Activated T-helper 9 cell treated with anti-CD3 and anti-CD28 coated beads, Interleukin-2, amount 50 U/mL, for 16 hours (primary cell): ENCODE measurements at regions not wholly inside any gene's neighbourhood (a gene's known extent, or its start where the extent isn't known, plus 50 kb on each side); places are given as distances from the start of the nearest gene placed in this dataset.
"Not testable (repeated sequence)": the region's sequence is repeated elsewhere in the genome, so short reads cannot be mapped to it uniquely, and the experiment has no call there.

Experiments
- DNase-seq: peaks from one replicate; pipeline ENCODE4 v3.0.0-alpha.2; 2020; ENCODE audit warnings: low read depth

GRCh38 chr20:53695797-53696527, 102.3 kb upstream of the ZNF217 start:
- DNase-seq = no peak

- no peak for DNase-seq
These were observed 99.7 kb upstream of the ZNF217 start for GRCh38 chr20:53693262-53693871.

- no peak for DNase-seq
These were observed 98.9 kb upstream of the ZNF217 start for GRCh38 chr20:53692465-53693067.

- DNase-seq = no peak
These were observed 98.2 kb upstream of the ZNF217 start for GRCh38 chr20:53691811-53692192.

- DNase-seq = no peak
These were observed 97.6 kb upstream of the ZNF217 start for GRCh38 chr20:53691060-53691810.

- DNase-seq = no peak
These were observed 94.4 kb upstream of the ZNF217 start for GRCh38 chr20:53688085-53688484.

GRCh38 chr20:53685070-53685595, 91.5 kb upstream of the ZNF217 start:
- DNase-seq = no peak

- DNase-seq = no peak
These were observed 89.9 kb upstream of the ZNF217 start for GRCh38 chr20:53683506-53683905.

- no peak for DNase-seq
These were observed 87.9 kb upstream of the ZNF217 start for GRCh38 chr20:53681352-53682212.

- DNase-seq = no peak
These were observed 86.1 kb upstream of the ZNF217 start for GRCh38 chr20:53679597-53680309.

GRCh38 chr20:53678990-53679596, 85.5 kb upstream of the ZNF217 start:
- no peak for DNase-seq

- DNase-seq = no peak
These were observed 84.8 kb upstream of the ZNF217 start for GRCh38 chr20:53678315-53678989.

- DNase-seq = no peak
These were observed 84.0 kb upstream of the ZNF217 start for GRCh38 chr20:53677447-53678314.

GRCh38 chr20:53676987-53677386, 83.3 kb upstream of the ZNF217 start:
- DNase-seq = no peak

GRCh38 chr20:53676519-53676822, 82.8 kb upstream of the ZNF217 start:
- no peak for DNase-seq

GRCh38 chr20:53672484-53673129, 79.0 kb upstream of the ZNF217 start:
- no peak for DNase-seq

GRCh38 chr20:53671370-53671769, 77.7 kb upstream of the ZNF217 start:
- DNase-seq = no peak

- not testable (repeated sequence) for DNase-seq
These were observed 76.1 kb upstream of the ZNF217 start for GRCh38 chr20:53669517-53670313.
